Astrocyte (in vitro differentiated cells and primary cell): ENCODE measurements at regions not wholly inside any gene's neighbourhood (a gene's known extent, or its start where the extent isn't known, plus 50 kb on each side); places are given as distances from the start of the nearest gene placed in this dataset.

Experiments
- DNase-seq: peaks from one replicate; pipeline ENCODE4 v3.0.0-alpha.2; 2010; ENCODE audit warnings: low read depth
- FAIRE-seq: peaks from 2 replicates; lab custom pipeline; 2011; peaks lifted over from hg19 to GRCh38; lab: Jason Lieb, UNC
- H2AFZ ChIP-seq: 2 replicates; pipeline ENCODE4 v1.6.0; 2012; ENCODE audit warnings: low read depth, low read length, inconsistent platforms
- H3K27ac ChIP-seq: 2 replicates; pipeline ENCODE4 v1.5.1; 2011; ENCODE audit warnings: low read depth, low read length, inconsistent platforms
- H3K27me3 ChIP-seq: 2 replicates; pipeline ENCODE4 v1.6.0; 2011; ENCODE audit warnings: low read length, inconsistent platforms; ENCODE audit not compliant: insufficient read depth
- H3K36me3 ChIP-seq: 2 replicates; pipeline ENCODE4 v1.5.1; 2011; ENCODE audit warnings: low read length, inconsistent platforms; ENCODE audit not compliant: insufficient read depth
- H3K4me1 ChIP-seq: 2 replicates; pipeline ENCODE4 v1.5.1; 2011; ENCODE audit warnings: low read length, inconsistent platforms; ENCODE audit not compliant: insufficient read depth
- H3K4me2 ChIP-seq: 2 replicates; pipeline ENCODE4 v1.6.0; 2012; ENCODE audit warnings: low read length, inconsistent platforms
- H3K4me3 ChIP-seq: 2 replicates; pipeline ENCODE4 v1.5.1; 2011; ENCODE audit warnings: low read depth, mild to moderate bottlenecking, low read length, inconsistent platforms; ENCODE audit not compliant: insufficient read depth
- H3K79me2 ChIP-seq: 2 replicates; pipeline ENCODE4 v1.6.0; 2012; ENCODE audit warnings: mild to moderate bottlenecking, low read length, inconsistent platforms; ENCODE audit not compliant: insufficient read depth
- H3K9ac ChIP-seq: 2 replicates; pipeline ENCODE4 v1.6.0; 2012; ENCODE audit warnings: mild to moderate bottlenecking, low read length, inconsistent platforms
- H3K9me3 ChIP-seq: 2 replicates; pipeline ENCODE4 v1.5.1; 2012; ENCODE audit warnings: low read depth, mild to moderate bottlenecking, low read length, inconsistent platforms; ENCODE audit not compliant: insufficient read depth
- H4K20me1 ChIP-seq: 2 replicates; pipeline ENCODE4 v1.6.0; 2012; ENCODE audit warnings: low read length, inconsistent platforms; ENCODE audit not compliant: insufficient read depth
- H3K27ac Mint-ChIP-seq: one replicate; pipeline ENCODE4 v1.8.0; 2021; ENCODE audit warnings: mild to moderate bottlenecking, mixed read lengths; ENCODE audit not compliant: unreplicated experiment
- H3K27me3 Mint-ChIP-seq: one replicate; pipeline ENCODE4 v1.8.0; 2021; ENCODE audit warnings: low read depth, mixed read lengths; ENCODE audit not compliant: unreplicated experiment
- H3K36me3 Mint-ChIP-seq: one replicate; pipeline ENCODE4 v1.8.0; 2021; ENCODE audit warnings: low read depth, mixed read lengths; ENCODE audit not compliant: unreplicated experiment
- H3K4me1 Mint-ChIP-seq: one replicate; pipeline ENCODE4 v1.8.0; 2021; ENCODE audit warnings: low read depth, mixed read lengths; ENCODE audit not compliant: unreplicated experiment
- H3K4me3 Mint-ChIP-seq: one replicate; pipeline ENCODE4 v1.8.0; 2021; ENCODE audit warnings: mild to moderate bottlenecking, moderate library complexity, mixed read lengths; ENCODE audit not compliant: unreplicated experiment
- H3K9me3 Mint-ChIP-seq: one replicate; pipeline ENCODE4 v1.8.0; 2021; ENCODE audit warnings: mild to moderate bottlenecking, mixed read lengths; ENCODE audit not compliant: unreplicated experiment
- CTCF ChIP-seq: IDR thresholded peaks from 2 replicates; pipeline ENCODE4 v1.5.1; 2011; ENCODE audit warnings: low read depth, mild to moderate bottlenecking, inconsistent platforms, low read length, moderate library complexity; ENCODE audit not compliant: insufficient read depth
- EZH2 ChIP-seq: IDR thresholded peaks from 2 replicates; pipeline ENCODE4 v1.6.1; 2012; ENCODE audit warnings: mild to moderate bottlenecking, low read length, inconsistent platforms; ENCODE audit not compliant: insufficient read depth

- Histone ChIP-seq H3K4me2 (no peak overlapping the region), H3K27ac (no peak overlapping the region), H3K4me1 (no peaks in the 10 kb centered on the region), H2AFZ (peak overlapping the region; percentile 4), H3K4me3 (no peak overlapping the region), H3K36me3 (no peaks in the 10 kb centered on the region), H3K27me3 (peaks cover 5% of the 10 kb centered on the region), H3K79me2 (no peaks in the 10 kb centered on the region), H3K9ac (no peak overlapping the region), H3K9me3 (no peaks in the 10 kb centered on the region), H4K20me1 (no peaks in the 10 kb centered on the region)
- FAIRE-seq, result no peak
- Mint-ChIP-seq H3K9me3 (no peaks in the 10 kb centered on the region), H3K27me3 (peaks cover 4% of the 10 kb centered on the region), H3K4me3 (no peak overlapping the region), H3K4me1 (peaks cover 1% of the 10 kb centered on the region), H3K36me3 (no peaks in the 10 kb centered on the region), H3K27ac (no peak overlapping the region)
- DNase-seq, result no peak
- TF ChIP-seq CTCF (no peak), EZH2 (no peak)
These were observed 808.0 kb downstream of the TLE1 start for GRCh38 chr9:80881320-80881719.

GRCh38 chr9:80878556-80878955 lies 810.8 kb downstream of the TLE1 start:
- FAIRE-seq, result no peak

More at GRCh38 chr9:80878556-80878955, 810.8 kb downstream of the TLE1 start:
- peaks cover 16% of the 10 kb centered on the region for H3K4me1 Mint-ChIP-seq
- no peaks in the 10 kb centered on the region for H3K4me1 ChIP-seq
- H3K27me3 ChIP-seq, result peaks cover 5% of the 10 kb centered on the region
- H4K20me1 ChIP-seq, result no peaks in the 10 kb centered on the region
- no peak for TF ChIP-seq EZH2
- TF ChIP-seq CTCF, result no peak
- no peaks in the 10 kb centered on the region for H3K79me2 ChIP-seq
- H2AFZ ChIP-seq, result no peak overlapping the region
- no peak overlapping the region for H3K27ac ChIP-seq
- no peak overlapping the region for H3K4me2 ChIP-seq
- H3K9me3 Mint-ChIP-seq, result no peaks in the 10 kb centered on the region
- H3K36me3 ChIP-seq, result no peaks in the 10 kb centered on the region
- H3K9me3 ChIP-seq, result no peaks in the 10 kb centered on the region
- H3K4me3 Mint-ChIP-seq, result no peak overlapping the region
- H3K4me3 ChIP-seq, result no peak overlapping the region
- no peak overlapping the region for H3K27ac Mint-ChIP-seq
- H3K27me3 Mint-ChIP-seq, result peaks cover 4% of the 10 kb centered on the region
- no peaks in the 10 kb centered on the region for H3K36me3 Mint-ChIP-seq
- no peak overlapping the region for H3K9ac ChIP-seq
- peak; percentile 73 for DNase-seq
